Heart left ventricle (tissue), 16 donors: ENCODE measurements at regions not wholly inside any gene's neighbourhood (a gene's known extent, or its start where the extent isn't known, plus 50 kb on each side); places are given as distances from the start of the nearest gene placed in this dataset.

ENCODE experiments used
- ATAC-seq, 4 donors: fragments of 200-7000 bp; cut with Tn5 transposase; one replicate each; pipeline ENCODE4 v1.9.1; 2020 to 2022; ENCODE audit warnings: moderate library complexity in 4 of 4, mild to moderate bottlenecking in 3 of 4, moderate number of reproducible peaks in 1 of 4
- DNase-seq, 5 donors: peaks; one replicate each; pipeline ENCODE4 v3.0.0-alpha.2; 2020
- H3K27ac ChIP-seq, 12 donors: fragments of 200-600 bp; sonication (generic) in 4 of 12; one replicate each; pipeline versions ENCODE4 v1.5.0 to v1.8.0; 2016 to 2022; ENCODE audit warnings: mild to moderate bottlenecking in 2 of 12
- H3K27me3 ChIP-seq, 9 donors: fragments of 200-600 bp; sonication (generic) in 2 of 9; one replicate each; pipeline versions ENCODE4 v1.5.1 to v1.8.0; 2016 to 2022; ENCODE audit warnings: mild to moderate bottlenecking in 3 of 9
- H3K36me3 ChIP-seq, 9 donors: fragments of 200-600 bp; sonication (generic) in 2 of 9; one replicate each; pipeline versions ENCODE4 v1.5.0 to v1.8.0; 2018 to 2022; ENCODE audit warnings: mild to moderate bottlenecking in 2 of 9
- H3K4me1 ChIP-seq, 12 donors: fragments of 200-600 bp; sonication (generic) in 4 of 12; one replicate each; pipeline versions ENCODE4 v1.5.0 to v1.8.0; 2016 to 2022; ENCODE audit warnings: mild to moderate bottlenecking in 3 of 12
- H3K4me3 ChIP-seq, 12 donors: fragments of 200-600 bp; sonication (generic) in 4 of 12; one replicate each; pipeline versions ENCODE4 v1.5.0 to v1.8.0; 2017 to 2022; ENCODE audit warnings: mild to moderate bottlenecking in 9 of 12, moderate library complexity in 4 of 12
- H3K9me3 ChIP-seq, 12 donors: fragments of 200-600 bp; sonication (generic) in 4 of 12; one replicate each; pipeline versions ENCODE4 v1.5.0 to v1.8.0; 2016 to 2022; ENCODE audit warnings: mild to moderate bottlenecking in 1 of 12
- CTCF ChIP-seq, 12 donors: fragments of 200-600 bp; sonication (generic) in 4 of 12; IDR thresholded peaks; one replicate each; pipeline versions ENCODE4 v1.5.0 to v1.8.0; 2018 to 2022; ENCODE audit warnings: antibody characterized with exemption in 12 of 12, mild to moderate bottlenecking in 5 of 12
- POLR2A ChIP-seq, 2 donors: fragments of 450-650 bp; IDR thresholded peaks; one replicate each; pipeline ENCODE4 v1.6.1; 2017; ENCODE audit warnings: antibody characterized with exemption in 2 of 2, mild to moderate bottlenecking in 2 of 2, moderate library complexity in 2 of 2
- WGBS, 4 donors: extraction: QIAGEN DNeasy Blood & Tissue Kit in 2 of 4; methylation state at CpG; one replicate each; pipeline versions ENCODE4 v1.1.5 to v1.1.7; 2013 to 2018; 5-methylcytosine and 5-hydroxymethylcytosine counted together
- intact Hi-C, 10 donors: fragments of 100-400 bp; cut with DNase I; formaldehyde crosslinking; loops; one replicate each; pipeline versions ENCODE4 v1.11.1 to v1.14.2; 2022
- donor health status: ischemic (EF 13 %, LVEDD 7.1; RV severe dilation, severe dysfunction).
- donor health status: healthy with polysubstance abuse.
- donor health status: DM: no; HTN: yes; CAD: no.
- donor health status: DM: no; HTN: no; CAD: no.
- donor health status: ischemic (EF 25% LVEDD 6.9; RV normal size, moderate dysfunction).
- donor health status: ischemic (EF 25% LVEDD 5.7; RV mildly dilated, moderate dysfunction).
- donor health status: healthy.
- donor health status: DM: yes; HTN: yes; CAD: no.
- donor health status: ischemic (EF 35%, LVEDD 5.7; RV mildly dilated, moderate dysfunction).
- donor health status: nonischemic (EF 11% LVEDD 7.7; RV severe dilation, severe dysfunction).
- donor health status: DM: yes; HTN: yes; CAD: no.
- donor health status: PGD.
- donor health status: ischemic (EF 29% LVEDD 5.4; RV normal size, mild dysfunction).
- donor health status: nonischemic (EF 23%, LVEDD 6.1; RV moderate dilation, normal function).

- Histone ChIP-seq H3K27ac (no peak overlapping the region), H3K9me3 (no peaks in the 10 kb centered on the region), H3K36me3 (no peaks in the 10 kb centered on the region), H3K4me1 (no peaks in the 10 kb centered on the region), H3K27me3 (no peaks in the 10 kb centered on the region), H3K4me3 (no peak overlapping the region)
- intact Hi-C loops: no loop called here
- ATAC-seq (no peak), DNase-seq (no peak)
- no peak for TF ChIP-seq CTCF (IDR thresholded peaks at IDR 0.05)
- TF ChIP-seq POLR2A (IDR thresholded peaks at IDR 0.05): no peak
These were observed 161.1 kb downstream of the RBM46 start for GRCh38 chr4:154942176-154942575.

GRCh38 chr4:154944996-154945395 lies 163.9 kb downstream of the RBM46 start:
- Histone ChIP-seq H3K4me1 (no peaks in the 10 kb centered on the region), H3K4me3 (no peak overlapping the region), H3K27ac (no peak overlapping the region), H3K36me3 (no peaks in the 10 kb centered on the region), H3K9me3 (peaks cover 0 to 5% (median 0%) of the 10 kb centered on the region in 12 donors), H3K27me3 (no peaks in the 10 kb centered on the region)
- DNase-seq (no peak), ATAC-seq (no peak)
- 68 to 77% (median 73%) methylated on average over 4 of the region's 4 CpGs for WGBS, 4 donors
- TF ChIP-seq POLR2A (IDR thresholded peaks at IDR 0.05) (no peak), CTCF (IDR thresholded peaks at IDR 0.05) (no peak)
- intact Hi-C loops: no loop called here

- DNase-seq (no peak), ATAC-seq (no peak)
- H3K27me3 ChIP-seq: no peaks in the 10 kb centered on the region
- no peak overlapping the region for H3K4me3 ChIP-seq
- no peaks in the 10 kb centered on the region for H3K4me1 ChIP-seq
- TF ChIP-seq POLR2A (IDR thresholded peaks at IDR 0.05): no peak
- no peak for TF ChIP-seq CTCF (IDR thresholded peaks at IDR 0.05)
- intact Hi-C loops: no loop called here
- H3K9me3 ChIP-seq: peaks cover 0 to 11% (median 0%) of the 10 kb centered on the region in 12 donors
- no peak overlapping the region for H3K27ac ChIP-seq
- no peaks in the 10 kb centered on the region for H3K36me3 ChIP-seq
- 49 to 64% (median 57%) methylated on average over 2 of the region's 2 CpGs for WGBS, 4 donors
These were observed 165.0 kb downstream of the RBM46 start for GRCh38 chr4:154946113-154946512.

- Histone ChIP-seq H3K27ac (no peak overlapping the region), H3K36me3 (no peaks in the 10 kb centered on the region), H3K4me3 (no peak overlapping the region), H3K27me3 (no peaks in the 10 kb centered on the region), H3K4me1 (peaks cover 0 to 5% (median 0%) of the 10 kb centered on the region in 12 donors), H3K9me3 (peaks cover 0 to 17% (median 0%) of the 10 kb centered on the region in 12 donors)
- intact Hi-C loops: no loop called here
- TF ChIP-seq POLR2A (IDR thresholded peaks at IDR 0.05) (no peak), CTCF (IDR thresholded peaks at IDR 0.05) (no peak)
- ATAC-seq: no peak
- DNase-seq: no peak
These were observed 172.6 kb downstream of the RBM46 start for GRCh38 chr4:154953691-154954090.
